NCI-H2227 (cell line): ENCODE measurements at regions not wholly inside any gene's neighbourhood (a gene's known extent, or its start where the extent isn't known, plus 50 kb on each side); places are given as distances from the start of the nearest gene placed in this dataset.

ENCODE experiments used
- DNase-seq: peaks from one replicate; lab custom pipeline; 2025; ENCODE audit not compliant: unreplicated experiment; lab: John Stamatoyannopoulos, UW

- DNase-seq: peak; percentile 59
Measured at GRCh38 chr10:75294866-75295701, 59.3 kb upstream of the COMTD1 start.

GRCh38 chr10:75294518-75294865, 58.7 kb upstream of the COMTD1 start:
- no peak for DNase-seq

- no peak for DNase-seq
Measured at GRCh38 chr10:75294031-75294437, 58.3 kb upstream of the COMTD1 start.

- DNase-seq: no peak
Measured at GRCh38 chr10:75293446-75293820, 57.7 kb upstream of the COMTD1 start.

DNA sequence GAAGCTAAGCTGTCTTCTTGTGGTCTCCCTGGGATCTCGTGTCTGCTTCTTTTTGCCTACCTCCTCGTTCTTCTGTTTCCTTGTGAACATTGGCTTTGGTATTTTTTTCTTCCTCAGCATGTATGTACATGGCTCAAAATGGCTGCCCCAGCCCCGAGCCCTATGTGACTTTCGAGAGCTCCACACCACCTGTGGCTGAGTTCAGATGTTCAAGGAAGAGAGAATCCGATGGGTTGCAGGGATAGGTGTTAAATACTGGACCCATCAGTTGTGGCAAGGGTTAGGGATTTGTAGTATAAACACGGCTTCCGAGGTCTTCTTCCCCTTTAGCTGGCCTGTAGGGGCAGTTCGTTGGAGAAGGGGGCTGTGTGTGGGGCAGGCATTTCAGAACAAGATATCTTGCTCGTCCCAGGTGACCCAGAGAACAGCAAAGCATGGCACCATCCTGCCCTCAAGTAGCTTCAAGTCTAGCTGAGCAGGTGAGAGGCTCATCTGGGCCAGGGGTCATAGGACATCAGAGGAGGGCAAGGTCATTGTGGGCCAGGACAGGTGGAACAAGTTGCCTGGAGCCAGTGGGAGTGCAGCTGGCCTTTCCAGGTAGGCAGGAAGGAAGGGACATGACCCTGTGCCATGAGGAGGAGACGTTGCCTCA, 57.2 kb upstream of the COMTD1 start:
- no peak for DNase-seq

DNA sequence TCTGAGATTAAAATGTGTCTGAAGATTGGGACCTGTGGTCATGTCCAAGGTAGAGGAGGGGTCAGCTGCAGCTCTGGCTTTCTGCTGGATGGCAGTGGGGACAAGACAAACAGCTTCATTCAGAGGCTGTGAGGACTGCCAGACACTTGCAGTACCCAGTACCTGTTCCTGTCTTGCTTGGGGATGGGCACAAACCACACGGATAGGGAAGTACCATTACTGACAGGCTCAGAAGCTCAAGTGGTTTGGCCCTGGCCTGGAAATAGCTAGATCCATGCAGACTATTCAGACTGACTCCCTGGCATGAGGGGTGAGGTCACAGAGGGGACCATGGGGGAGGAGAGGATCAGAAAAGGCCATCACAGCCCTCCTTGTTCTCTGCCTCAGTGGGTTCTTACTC, 56.0 kb upstream of the COMTD1 start:
- DNase-seq: no peak

GRCh38 chr10:75288140-75288711, 52.5 kb upstream of the COMTD1 start:
- DNase-seq: no peak

GRCh38 chr10:75287697-75288096, 51.9 kb upstream of the COMTD1 start:
- no peak for DNase-seq

- DNase-seq: no peak
Measured at GRCh38 chr10:75286901-75287300, 51.1 kb upstream of the COMTD1 start.
